Stimulated activated CD4-positive, alpha-beta T cell treated with anti-CD3 and anti-CD28 coated beads, Interleukin-2, amount 100 ng/mL, for 4 hours (primary cell): ENCODE measurements at regions not wholly inside any gene's neighbourhood (a gene's known extent, or its start where the extent isn't known, plus 50 kb on each side); places are given as distances from the start of the nearest gene placed in this dataset.
"Not testable (repeated sequence)": the region's sequence is repeated elsewhere in the genome, so short reads cannot be mapped to it uniquely, and the experiment has no call there.

Source experiments
- DNase-seq: peaks from one replicate; pipeline ENCODE4 v3.0.0-alpha.2; 2020; ENCODE audit warnings: low read depth

DNA sequence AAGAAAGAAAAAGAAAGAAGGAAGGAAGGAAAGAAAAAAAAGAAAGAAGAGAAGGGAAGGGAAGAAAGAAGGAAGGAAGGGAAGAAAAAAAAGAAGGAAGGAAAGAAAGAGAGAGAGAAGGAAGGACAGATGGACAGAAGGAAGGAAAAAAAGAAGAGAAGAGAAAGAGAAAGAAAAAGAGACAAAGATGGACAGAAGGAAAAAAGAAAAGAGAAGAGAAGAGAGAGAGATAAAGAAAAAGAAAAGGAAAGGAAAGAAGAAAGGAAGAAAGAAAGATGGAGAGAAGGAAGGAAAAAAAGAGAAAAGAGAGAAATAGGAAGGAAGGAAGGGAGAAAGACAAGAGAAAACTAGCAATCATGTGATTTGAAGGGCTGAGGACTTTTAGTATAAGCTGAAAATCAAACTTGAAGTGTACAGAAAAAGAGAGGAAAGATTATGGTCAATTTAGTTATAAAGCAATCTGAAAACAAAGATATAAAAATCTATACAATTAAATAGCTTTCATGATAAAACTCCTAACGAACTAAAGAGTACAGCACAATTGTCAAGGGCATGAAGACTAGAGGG lies 115.3 kb downstream of the LTN1 start:
- DNase-seq, result no peak

DNA sequence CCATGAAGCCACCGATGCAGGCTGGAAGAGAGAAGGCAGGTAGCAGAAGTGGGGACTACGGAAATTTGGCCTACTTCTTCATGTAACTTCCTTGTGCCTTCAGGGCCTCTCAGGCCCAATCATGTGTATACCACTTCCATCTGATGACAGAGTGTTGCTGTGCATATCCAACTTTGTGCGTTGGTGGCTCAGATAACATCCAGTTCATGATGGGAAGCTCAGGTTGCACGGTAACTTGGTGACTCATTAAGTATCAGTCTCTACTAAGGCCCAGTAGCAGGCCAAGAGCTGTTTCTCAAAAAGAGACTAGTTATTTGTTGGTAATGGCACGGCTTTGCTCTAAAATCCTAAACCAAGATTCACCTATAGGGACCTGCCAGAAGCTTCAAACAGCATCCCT lies 117.6 kb downstream of the LTN1 start:
- no peak for DNase-seq

DNA sequence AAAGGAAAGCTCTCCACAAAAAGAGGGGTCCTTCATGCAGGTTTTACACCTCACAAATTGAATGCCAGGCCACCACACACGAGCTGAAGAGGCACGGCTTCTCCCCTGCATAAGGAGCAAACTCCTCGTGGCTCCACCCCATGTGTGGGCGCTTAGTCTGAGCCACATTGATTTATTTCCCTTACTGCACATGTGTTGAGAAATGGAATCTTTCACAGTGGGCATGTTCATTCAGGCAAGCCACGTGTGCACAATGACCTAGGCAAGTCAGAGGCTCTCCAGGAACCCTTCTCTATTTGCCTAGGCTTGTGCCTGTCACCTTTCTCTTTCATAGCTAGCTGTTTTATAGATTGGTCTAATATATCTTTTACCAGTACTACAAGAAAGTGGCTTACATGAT lies 120.5 kb downstream of the LTN1 start:
- no peak for DNase-seq

DNA sequence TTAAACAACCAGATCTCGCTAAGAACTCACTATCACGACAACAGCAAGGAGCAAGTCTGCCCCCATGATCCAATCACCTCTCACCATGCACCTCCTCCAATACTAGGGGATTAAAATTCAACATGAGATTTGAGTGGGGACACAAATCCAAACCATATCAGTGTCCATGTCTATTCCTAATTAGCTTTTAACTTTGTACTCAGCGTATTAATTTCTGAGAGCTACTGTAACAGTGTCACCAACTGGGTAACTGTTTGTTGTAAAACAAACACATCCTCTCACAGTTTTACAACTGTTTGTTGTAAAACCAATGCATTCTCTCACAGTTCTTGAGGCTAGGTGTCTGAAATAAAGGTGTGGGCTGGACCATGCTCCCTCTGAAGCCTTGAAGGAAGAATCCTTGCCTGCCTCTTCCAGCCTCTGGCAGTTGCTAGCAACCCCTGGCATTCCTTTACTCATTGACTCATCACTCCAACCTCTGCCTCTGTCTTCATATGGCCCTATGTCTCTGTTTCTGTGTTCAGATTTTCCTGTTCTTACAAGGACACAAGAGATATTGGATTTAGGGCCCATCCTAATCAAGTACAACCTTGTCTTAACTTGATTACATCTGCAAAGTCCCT lies 121.2 kb downstream of the LTN1 start:
- DNase-seq, result no peak

DNA sequence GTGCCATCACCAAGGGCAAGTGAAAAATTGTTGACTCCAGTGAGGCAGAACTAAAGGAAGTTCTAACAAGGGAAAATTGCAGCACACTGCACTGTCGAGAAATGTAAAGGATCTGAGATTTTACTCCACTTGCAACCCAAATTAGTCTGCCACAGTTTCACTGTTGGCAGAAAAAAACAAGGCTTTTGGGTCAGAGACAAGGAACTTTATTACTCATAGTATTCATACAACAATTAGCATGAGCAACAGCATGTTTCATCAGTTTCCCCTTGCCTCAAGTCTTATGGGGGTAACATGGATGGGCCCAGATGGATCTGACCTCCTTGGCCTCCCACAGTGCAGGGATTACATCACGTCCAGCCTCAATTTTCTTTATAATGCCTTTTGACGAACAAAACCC lies 125.3 kb downstream of the LTN1 start:
- no peak for DNase-seq

DNA sequence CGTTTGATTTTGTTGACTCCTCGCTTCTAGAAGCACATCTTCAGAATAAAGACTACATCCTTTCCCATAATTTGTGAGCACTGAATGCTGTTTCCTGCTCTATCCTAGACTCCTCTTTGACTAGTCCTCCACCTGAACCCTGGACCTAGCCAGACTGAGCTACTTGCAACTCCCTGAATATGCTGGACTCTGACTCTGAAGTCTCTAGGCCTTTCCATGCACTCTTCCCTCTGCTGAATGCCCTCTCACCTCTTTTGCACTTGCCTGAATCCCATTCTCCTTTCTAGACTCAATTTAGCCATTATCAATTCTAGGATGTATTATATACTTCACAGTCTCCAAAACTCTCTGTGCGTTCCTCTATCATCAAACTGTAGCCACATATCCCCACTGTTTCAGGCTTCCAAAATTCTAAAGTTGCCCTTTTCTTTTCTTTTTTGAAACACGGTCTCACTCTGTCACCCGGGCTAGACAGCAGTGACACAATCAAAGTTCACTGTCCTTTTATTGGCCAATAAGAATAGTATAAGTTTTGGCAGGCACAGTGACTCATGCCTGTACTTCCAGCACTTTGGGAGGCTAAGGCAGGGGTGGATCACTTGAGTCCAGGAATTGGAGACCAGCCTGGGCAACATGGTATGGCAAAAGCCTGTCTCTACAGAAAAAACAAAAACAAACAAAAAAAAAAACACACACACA lies 127.0 kb downstream of the LTN1 start:
- no peak for DNase-seq

DNA sequence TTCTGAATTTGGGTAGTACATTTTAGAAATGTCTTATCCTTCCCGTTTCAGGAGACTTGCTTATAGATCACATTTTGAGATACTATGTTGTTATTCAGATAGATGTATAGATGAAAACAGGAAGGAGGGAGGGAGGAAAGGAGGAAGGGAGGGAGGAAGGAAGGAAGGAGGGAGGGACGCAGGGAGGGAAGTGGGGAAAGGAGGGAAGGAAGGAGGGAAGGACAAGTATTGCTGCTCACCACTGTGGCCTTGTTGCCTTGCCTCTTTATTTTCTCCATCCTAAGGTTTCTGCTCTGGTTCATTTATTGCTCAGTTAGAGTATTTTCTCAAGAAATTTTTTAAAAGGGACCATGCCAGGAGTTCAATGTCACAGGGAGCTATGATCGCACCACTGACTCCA lies 134.3 kb downstream of the LTN1 start:
- DNase-seq, result no peak

DNA sequence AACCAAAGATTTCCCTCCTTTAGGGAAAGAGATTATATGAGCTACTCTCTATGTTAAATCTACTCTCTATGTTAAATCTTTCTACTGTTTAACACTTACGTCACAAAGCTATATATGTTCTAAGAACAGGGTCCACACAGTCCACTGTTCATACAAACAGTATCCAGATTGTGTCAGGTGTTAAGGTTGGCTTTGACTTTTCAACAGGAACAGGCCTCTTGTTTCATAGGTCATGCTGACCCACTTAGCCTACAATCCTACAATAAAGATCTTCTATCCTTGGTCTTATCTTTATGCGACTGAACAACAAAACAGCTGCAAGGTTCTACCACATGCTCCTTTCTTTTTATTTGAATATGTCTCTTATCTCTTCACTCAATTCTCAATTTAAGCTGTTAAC lies 134.9 kb downstream of the LTN1 start:
- DNase-seq, result no peak

DNA sequence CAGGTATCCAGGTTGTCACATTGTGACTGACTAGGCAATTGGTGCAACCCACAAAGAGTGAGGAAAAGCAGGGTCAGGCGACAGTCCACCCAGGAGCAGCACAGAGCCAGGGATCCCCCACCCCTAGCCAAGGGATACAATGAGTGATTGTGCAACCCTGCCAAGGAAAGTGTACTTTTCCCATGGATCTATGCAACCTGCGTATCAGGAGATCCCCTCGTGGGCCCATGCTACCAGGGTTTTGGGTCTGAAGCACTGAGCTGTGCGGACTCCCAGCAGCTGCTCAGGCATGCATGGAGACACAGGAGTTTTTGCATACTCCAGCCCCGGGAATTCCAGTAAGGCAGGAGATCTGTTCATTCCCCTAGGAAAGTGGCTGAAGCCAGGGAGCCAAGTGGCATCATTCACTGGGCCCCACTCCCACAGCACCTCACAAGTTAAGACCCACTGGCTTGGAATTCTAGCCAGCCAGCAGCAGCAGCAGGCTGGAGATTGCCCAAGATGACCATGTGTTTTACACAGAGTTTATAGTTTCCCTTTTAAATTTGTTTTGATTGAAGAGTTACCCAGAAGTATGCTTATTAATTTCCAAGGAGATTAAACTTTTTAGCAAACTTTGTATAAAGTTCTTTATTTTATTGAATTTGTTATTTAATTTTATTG lies 136.0 kb downstream of the LTN1 start:
- DNase-seq, result no peak

DNA sequence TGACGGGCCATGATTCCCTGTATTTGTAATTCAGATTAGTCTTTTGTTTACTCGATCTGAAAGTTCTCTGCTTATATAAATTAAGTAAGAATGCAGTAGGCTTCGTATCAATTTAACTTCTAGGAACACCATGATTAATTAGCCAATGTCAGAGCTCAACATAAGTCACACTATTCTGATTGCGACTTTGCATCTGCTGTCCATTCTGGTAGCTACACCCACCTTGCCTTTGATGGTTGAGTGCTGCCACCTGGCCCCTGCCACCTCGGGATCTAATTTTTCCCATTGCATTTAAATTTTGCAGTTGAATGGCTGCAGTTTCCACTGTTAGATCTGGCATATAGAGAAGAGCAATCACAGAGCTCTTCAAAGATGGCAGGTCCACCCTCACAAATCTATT lies 140.0 kb downstream of the LTN1 start:
- DNase-seq, result no peak

DNA sequence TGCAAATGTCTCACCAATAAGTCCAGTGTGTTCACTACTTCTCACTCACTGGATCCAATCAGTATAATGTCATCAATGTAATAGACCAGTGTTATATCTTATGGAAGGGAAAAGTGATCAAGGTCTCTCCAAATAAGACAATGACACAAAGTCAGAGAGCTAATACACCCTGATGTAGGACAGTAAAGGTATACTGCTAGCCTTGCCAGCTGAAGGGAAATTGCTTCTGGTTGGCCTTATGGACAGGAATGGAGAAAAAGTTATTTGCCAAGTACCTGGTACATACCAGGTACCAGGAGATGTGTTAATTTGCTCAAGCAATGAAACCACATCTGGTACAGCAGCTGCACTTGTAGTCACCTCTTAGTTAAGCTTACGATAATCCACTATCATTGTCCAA lies 141.0 kb downstream of the LTN1 start:
- no peak for DNase-seq

DNA sequence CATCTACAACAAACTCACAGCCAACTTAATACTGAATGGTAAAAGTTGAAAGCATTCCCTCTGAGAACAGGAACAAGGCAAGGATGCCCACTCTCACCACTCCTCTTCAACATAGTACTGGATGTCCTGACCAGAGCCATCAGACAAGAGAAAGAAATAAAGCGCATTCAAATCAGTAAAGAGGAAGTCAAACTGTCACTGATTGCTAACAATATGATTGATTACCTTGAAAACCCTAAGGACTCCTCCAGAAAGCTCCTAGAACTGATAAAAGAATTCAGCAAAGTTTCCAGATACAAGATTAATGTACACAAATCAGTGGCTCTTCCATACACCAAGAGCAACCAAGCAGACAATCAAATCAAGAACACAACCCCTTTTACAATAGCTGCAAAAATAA lies 153.4 kb downstream of the LTN1 start:
- DNase-seq, result not testable (repeated sequence)

DNA sequence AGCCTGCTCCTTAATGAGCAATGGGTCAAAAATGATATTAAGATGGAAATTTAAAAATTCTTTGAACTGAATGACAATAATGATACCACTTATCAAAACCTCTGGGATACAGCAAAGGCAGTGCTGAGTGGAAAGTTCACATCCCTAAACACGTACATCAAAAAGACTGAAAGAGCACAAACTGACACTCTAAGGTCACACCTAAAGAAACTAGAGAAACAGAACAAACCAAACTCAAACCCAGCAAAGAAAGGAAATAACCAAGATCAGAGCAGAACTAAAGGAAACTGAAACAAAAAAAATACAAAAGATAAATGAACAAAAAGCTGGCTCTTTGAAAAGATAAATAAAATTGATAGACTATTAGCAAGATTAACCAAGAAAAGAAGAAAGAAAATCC lies 155.3 kb downstream of the LTN1 start:
- DNase-seq, result not testable (repeated sequence)

DNA sequence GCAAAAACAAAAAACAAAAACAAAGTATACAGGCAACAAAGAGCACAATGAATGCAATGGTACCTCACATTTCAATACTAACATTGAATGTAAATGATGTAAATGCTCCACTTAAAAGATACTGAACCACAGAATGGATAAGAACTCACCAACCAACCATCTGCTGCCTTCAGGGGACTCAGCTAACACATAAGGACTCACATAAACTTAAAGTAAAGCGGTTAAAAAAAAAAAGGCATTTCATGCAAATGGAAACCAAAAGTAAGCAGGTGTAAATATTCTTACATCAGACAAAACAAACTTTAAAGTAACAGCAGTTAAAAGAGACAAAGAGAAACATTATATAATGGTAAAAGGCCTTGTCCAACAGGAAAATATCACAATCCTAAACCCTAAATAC lies 156.1 kb downstream of the LTN1 start:
- not testable (repeated sequence) for DNase-seq

DNA sequence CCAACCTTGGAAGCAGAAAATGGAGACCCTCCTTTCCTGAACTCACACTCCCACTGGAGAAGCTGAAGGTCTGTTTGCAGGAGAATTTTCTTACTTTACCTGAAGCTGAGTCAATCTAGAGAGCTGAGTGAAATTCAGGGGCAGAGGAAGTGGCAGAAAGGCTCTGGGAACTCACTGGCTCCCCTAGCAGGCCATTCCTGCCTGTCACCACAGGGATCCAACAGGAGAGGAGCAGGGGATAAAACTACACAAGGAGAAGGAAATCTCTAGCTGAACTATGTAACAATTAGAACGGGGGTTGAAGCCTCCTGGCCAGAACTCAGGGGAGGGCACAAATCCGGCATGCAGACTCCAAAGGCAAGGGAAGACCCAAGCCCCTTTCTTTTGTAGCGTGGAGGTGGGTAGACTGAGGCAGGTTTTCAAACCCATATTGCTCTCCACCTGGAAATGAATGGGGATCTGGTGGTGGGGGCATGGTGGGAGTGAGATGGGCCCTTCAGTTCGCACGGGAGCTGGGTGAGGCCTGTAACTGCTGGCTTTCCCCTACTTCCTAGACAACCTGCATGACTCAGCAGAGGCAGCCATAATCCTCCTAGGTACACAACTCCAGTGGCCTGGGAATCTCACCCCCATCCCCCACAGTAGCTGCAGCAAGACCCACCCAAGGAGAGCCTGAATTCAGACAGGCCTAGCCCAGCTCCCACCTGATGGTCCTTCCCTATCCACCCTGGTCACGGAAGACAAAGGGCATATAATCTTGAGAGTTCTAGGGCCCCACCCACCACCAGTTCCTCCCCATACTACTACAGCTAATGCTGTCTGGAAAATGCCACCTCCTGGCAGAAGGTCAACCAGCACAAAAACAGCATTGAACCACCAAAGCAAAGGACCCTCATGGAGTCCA lies 158.1 kb downstream of the LTN1 start:
- DNase-seq, result no peak

DNA sequence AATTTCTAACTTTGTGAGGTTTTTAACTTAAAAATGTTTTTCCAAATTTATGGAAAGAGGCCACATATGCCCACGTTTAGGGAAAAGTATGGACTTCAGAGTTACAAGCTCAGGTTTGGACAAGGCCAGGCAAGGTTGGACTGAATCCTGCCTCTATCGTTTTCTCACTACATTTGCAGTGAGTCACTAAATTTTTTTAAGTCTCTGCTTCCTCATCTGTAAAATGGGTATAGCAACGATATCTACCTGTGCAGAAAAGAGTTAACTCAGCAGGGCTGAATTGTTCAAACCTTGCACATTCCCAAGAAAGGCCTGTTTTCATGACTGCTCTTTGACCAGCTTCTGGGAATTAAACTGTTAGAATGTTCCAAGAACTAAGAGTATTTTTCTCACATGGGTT lies 159.1 kb downstream of the LTN1 start:
- DNase-seq, result no peak

DNA sequence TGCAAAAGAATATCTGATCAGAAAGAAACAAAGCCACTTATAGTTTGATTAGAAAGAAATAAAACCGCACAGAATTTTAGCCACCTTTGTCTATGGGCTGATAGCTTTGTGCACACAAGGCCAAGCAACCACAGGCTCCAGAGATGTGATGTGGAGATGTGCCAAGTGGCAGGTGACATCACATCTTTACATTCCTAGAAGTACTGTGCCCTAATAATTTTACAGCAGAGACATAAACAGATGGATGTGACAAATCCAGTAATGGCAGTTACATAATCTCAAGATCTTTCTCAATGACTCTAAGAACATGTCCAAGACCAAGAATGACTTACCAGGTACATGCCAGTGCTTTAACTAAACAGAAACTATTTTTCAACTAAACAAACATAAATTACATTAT lies 159.5 kb downstream of the LTN1 start:
- DNase-seq, result no peak

DNA sequence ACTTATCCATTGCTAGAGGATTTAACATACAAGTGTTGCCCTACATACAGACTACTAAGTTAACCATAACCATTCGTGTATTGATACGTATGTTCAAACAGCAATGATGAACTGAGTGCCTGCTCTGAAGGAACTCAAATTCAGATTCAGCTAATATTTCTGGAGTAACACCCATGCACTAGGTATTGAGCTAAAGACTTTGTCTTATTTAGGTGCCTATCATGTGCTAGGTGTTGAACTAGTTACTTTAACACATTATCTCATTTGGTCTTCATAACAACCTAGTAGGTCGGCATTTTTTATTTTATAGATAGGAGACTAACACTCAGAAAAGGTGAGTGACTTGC lies 160.0 kb downstream of the LTN1 start:
- no peak for DNase-seq

DNA sequence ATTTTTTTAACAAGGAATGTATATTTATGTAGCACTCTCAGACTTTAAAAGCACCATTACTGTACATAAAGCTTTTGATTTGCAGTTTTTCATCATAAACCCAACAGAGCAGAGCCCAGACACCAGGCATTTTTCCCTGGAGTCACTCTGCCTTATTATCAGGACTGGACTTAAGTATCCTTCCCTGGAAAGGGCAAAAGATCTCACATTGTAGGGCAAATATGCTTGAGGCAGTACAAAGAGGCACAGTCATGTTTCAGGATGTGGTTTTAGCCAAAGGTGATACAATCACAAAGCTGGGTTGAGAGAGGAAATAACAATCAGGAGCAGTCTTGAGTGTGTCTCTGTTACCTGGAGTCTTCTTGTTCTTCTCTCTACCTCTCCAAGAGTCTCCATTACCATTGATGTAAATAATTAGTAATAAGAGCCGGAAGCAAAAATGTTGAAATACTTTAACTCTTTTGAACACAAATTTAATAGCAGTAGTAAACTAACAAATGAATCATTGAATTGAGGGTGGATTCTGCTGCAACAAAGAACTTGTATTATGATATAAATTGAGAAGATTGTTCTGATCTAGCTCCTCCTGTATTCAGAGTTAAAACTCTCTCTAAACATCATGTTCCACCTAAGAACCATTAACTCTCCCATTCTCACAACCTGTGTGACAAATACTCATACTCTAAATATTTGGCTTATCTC lies 160.5 kb downstream of the LTN1 start:
- no peak for DNase-seq

DNA sequence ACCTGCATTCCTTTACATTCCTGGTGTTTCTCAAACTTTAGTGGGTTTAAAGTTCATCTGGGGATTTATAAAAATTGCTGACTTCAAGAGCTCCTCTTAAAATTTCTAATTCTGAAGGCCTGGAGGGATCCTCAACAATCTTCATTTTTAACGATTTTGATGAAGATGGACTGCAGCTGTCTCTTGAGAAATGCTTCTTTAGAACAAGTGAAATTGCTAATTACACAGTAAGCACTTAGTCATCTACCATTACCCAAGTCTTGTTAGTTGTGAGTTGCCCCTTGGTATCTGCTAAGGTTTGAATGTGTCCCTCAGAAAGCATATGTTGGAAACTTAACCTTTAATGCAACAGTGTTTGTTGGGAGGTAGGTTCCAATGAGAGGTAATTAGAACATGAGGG lies 163.7 kb downstream of the LTN1 start:
- DNase-seq, result no peak

DNA sequence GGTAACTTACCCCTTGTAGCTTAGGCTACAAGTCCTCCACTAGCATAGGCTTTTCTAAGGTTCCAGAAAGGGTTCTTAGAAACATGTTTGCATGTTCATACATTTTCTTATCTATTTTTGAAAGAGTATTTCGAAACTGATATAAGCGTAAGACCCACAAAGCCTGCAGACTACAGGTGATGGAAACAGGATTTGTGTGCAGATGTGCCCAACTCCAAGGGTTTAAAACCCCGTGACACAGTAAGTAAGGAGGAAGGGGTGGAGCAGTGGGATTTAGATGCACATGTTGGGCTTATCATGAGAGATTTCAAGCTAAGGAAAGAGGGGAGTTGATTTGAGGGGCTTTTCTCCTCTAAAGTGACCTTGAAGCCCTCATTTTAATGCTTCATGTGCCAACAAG lies 164.7 kb downstream of the LTN1 start:
- DNase-seq, result no peak

DNA sequence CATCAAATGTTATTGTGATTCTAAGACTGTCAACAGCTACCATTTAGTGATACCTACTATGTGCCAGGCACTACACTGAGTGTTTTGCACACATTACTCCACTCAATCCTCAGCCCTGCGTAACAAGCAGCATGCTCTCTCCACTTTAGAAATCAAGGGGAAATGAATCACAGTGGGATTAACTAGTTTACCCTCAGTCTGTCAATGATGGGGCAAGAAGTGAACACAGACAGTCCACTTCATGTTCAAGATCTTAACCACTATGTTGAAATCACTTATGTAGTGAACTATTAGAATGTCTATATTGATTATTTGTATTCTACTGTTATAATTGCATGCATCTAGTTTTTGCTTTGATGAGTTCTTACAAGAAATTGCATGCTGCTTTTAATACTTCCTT lies 165.3 kb downstream of the LTN1 start:
- DNase-seq, result no peak
